Stimulated activated CD4-positive, alpha-beta T cell treated with anti-CD3 and anti-CD28 coated beads, Interleukin-4, amount 100 ng/mL, for 1 hour (primary cell): ENCODE measurements at regions not wholly inside any gene's neighbourhood (a gene's known extent, or its start where the extent isn't known, plus 50 kb on each side); places are given as distances from the start of the nearest gene placed in this dataset.
"Not testable (repeated sequence)": the region's sequence is repeated elsewhere in the genome, so short reads cannot be mapped to it uniquely, and the experiment has no call there.

Experiments used
- DNase-seq: peaks from one replicate; pipeline ENCODE4 v3.0.0-alpha.2; 2020

DNA sequence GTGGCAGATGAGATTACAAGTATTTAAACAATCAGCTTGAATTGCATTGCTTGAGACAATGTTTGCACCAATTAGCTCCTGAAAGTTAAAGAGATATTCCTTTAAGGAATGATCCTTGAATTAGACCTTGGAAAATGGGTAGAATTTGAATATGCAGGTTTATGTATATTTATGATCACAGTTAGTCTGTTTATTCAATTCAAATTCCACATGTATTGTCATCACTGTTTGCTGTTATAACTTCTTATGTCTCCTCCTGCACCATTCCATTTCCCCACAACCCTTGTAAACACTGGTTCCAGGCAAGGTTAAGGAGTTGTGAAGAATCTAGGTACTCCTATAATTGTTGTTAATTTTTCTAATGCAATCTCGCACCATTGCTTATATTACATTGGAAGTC lies 518.2 kb upstream of the PBX1 start:
- no peak for DNase-seq

- DNase-seq, result no peak
Observed at GRCh38 chr1:164051782-164052181, 507.2 kb upstream of the PBX1 start.

- no peak for DNase-seq
Observed at GRCh38 chr1:164054331-164054730, 504.7 kb upstream of the PBX1 start.

GRCh38 chr1:164058198-164058597 lies 500.8 kb upstream of the PBX1 start:
- no peak for DNase-seq

- DNase-seq, result no peak
Observed at GRCh38 chr1:164061528-164061927, 497.5 kb upstream of the PBX1 start.

DNA sequence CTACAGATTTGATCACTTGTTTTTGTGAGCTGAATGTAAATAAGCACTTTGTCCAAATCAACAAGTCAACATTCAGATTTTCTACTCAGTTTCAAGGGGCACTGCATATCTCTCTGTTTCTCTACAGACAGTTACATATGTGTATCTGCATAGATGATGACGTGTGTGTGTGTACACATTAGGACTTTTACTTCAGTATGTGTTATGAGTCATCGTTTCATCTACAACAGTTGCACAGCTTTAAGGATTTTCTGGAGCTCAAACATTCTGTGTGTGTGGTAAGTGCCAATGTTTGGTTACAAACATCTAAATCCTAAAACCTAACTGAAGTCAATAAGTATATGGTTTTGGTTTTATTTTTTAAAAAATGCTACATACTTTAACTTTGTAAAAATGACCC lies 494.5 kb upstream of the PBX1 start:
- DNase-seq, result no peak

DNA sequence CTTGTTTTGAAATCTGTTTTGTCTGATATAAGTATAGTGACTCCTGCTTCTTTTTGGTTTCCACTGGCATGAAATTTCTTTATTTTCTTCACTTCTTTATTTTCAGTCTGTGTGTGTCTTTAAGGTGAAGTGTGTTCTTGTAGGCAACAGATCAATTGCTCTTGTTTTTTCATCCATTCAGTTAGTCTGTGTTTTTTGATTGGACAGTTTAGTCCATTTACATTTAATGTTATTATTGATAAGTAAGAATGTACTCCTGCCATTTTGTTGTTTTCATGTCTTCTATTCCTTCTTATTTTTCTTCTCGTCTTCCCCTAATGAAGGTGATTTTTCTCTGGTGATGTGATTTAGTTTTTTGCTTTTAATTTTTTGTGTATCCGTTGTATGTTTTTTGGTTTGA lies 487.7 kb upstream of the PBX1 start:
- no peak for DNase-seq

GRCh38 chr1:164086832-164087231 lies 472.2 kb upstream of the PBX1 start:
- no peak for DNase-seq

DNA sequence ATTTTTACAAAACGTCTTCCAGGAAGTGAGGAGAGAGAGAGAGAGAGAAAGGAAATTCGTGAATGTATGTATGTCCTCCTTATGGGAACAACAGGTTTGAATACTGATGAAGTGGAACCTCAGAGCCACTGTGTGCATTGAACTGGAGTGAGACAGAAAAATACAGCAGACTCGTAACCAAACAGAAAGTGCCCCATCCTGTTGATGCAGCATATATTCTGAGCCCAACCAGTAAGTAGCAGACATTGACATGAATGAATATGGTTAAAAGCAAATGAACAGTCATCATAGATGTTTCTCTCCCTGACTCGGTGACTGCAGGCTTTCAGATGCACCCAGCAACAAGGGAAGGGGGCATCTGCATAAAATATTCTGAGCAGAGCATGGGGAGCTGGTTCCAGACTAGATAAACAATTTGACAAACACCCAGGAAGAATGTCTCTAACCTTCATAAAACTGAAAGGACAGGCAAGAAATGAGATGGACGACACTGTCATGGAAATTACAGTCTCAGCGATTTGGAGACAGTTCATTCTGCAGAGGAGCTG lies 471.0 kb upstream of the PBX1 start:
- no peak for DNase-seq

GRCh38 chr1:164092603-164093353 lies 466.2 kb upstream of the PBX1 start:
- DNase-seq, result no peak

GRCh38 chr1:164093543-164093942 lies 465.4 kb upstream of the PBX1 start:
- no peak for DNase-seq

DNA sequence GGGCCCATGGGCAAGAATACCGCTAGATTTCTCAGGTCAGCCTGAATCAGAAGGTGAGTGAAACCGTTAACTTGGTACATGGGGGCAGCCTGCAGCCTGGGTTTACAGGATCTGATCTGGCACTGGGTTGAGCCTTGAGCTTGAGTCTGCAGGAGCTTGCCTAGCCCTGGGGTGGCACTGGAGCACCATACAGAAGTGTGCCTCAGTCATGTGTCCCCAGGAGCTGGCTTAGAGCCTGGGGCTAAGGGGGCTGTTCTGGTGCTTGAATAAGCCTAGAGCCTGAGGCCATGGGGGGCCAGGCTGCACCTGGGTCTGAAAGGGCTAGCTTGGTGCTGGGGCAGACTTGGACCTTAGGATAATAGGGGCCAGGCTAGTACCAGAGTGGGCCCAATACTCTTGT lies 457.2 kb upstream of the PBX1 start:
- no peak for DNase-seq

DNA sequence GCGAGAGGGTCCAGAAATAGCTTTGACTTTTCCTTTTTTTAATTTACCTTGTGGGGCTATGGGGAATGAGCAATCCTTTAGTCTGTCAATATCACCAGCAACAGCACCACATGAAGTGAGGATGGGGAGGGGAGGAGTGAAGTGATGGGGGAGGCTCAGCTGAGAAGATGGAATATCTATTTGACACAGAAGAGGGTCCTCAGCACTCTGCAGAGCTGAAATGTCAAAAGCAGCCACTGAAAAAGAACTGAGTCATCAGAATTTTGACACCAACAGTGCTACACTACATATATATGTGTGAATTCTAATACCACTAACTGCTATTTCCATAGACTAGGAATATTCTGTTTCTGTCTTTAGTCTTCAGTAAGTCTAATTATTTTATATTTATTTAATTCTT lies 427.0 kb upstream of the PBX1 start:
- DNase-seq, result no peak

GRCh38 chr1:164137273-164137925 lies 421.6 kb upstream of the PBX1 start:
- no peak for DNase-seq

GRCh38 chr1:164141797-164142196 lies 417.2 kb upstream of the PBX1 start:
- DNase-seq, result no peak

- no peak for DNase-seq
Observed at GRCh38 chr1:164154622-164155021, 404.4 kb upstream of the PBX1 start.

DNA sequence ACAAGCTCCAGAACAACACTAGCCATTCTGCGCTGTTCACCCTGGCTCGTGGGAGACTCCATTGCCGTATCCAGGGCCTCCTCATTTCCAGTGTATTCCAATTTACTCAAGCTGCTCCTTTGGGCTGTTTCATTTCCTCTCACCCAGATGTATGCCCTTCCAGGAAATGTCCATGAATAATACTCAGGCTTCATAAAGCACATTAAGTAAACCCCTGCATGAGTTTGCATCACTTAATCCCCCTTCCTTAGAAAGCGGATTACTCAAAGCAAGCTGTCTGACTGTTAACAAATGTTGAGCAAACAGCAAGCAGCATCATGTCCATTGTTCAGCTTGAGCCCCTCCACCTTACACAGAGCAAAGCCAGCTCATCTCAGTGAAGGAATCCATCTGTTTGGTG lies 403.6 kb upstream of the PBX1 start:
- no peak for DNase-seq

DNA sequence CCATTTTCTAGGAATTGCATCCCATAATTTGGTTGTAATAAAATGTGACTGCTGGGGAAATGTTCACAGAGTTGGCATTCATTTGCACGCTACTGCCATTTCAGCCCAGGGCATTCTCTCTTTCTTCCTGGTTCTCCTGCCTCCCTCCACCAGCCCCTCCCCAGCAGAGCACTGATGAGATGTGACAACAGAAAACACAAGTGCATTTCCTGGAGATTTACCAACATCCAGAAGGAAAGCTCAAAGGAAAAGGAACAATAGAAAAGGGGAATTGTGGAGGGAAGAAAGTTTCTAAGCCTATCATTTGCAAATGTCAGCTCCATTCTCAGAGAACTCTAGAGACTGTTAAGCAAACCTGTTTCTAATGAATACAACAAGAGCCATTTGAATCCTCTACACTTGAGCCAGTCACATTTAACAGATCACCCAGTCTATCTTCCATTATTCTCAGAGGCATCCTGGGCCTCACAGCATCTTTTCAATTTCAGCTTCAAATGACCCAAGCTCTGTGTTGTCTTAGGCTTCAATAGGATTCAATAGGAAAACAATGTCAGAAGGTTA lies 395.6 kb upstream of the PBX1 start:
- no peak for DNase-seq

DNA sequence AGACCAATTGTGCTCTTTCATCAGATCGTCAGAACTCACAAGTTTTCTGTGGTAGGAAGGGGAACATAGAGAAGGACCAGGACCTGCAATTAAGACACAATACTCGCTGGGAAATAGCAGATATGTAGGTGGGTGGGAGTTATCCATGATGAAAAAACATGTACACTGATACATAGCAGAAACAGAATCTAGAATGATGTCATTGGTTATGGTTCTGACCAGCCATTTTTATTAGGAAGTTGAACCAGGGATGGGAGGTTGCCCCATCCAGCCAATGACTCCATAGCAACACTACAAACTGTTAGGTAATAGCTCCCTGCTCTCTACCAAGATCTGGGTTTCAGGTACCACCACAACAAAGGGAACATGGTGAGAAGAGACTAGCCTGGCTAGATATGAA lies 393.5 kb upstream of the PBX1 start:
- DNase-seq, result no peak

- not testable (repeated sequence) for DNase-seq
Observed at GRCh38 chr1:164166454-164166853, 392.5 kb upstream of the PBX1 start.

- no peak for DNase-seq
Observed at GRCh38 chr1:164177118-164177517, 381.9 kb upstream of the PBX1 start.

GRCh38 chr1:164180824-164181223 lies 378.2 kb upstream of the PBX1 start:
- DNase-seq, result no peak

DNA sequence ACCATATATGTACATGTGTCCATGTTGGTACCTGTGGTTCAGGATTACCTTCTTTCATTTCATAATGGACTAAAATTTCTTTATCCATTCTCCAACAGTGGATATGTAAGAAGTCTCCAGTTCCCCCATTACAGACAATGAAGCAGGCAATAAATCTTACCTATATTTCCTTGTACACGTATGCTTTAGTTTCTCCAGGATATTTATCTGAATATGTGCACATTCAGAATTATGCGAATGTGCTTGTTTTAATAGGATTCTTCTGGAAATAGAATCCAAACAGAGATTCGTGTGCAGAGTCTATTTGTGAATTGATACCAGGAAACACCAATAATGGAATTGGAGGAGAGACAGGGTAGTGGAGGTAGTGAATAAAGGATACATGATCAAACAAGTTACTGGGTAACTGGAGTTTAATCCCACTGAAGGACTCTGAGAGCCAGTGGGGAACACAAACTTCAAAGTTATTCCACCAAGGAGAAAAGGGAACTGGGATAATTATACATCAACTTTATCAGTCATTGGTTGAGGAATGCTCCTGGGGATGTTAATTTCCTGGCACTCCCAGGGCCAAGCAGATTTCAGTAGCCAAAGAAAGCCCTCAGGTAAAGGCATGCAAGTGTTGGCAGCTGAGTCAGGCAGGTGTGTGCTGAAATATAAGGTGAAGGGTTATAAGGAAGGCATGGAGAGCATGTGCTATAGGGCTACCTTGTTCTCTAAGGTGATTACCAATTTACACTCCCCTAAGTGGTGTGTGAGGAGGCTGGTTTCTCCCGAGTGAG lies 374.9 kb upstream of the PBX1 start:
- no peak for DNase-seq
